Activated naive CD8-positive, alpha-beta T cell treated with anti-CD3 and anti-CD28 coated beads for 36 hours (primary cell): ENCODE measurements at regions not wholly inside any gene's neighbourhood (a gene's known extent, or its start where the extent isn't known, plus 50 kb on each side); places are given as distances from the start of the nearest gene placed in this dataset.

ENCODE experiments used
- DNase-seq: peaks from one replicate; pipeline ENCODE4 v3.0.0; 2021
- H3K27ac Mint-ChIP-seq: one replicate; pipeline ENCODE4 v1.8.0; 2022; ENCODE audit warnings: mild to moderate bottlenecking, moderate library complexity, mixed read lengths
- H3K27me3 Mint-ChIP-seq: one replicate; pipeline ENCODE4 v1.8.0; 2022; ENCODE audit warnings: mild to moderate bottlenecking, mixed read lengths
- H3K36me3 Mint-ChIP-seq: one replicate; pipeline ENCODE4 v1.8.0; 2021; ENCODE audit warnings: mild to moderate bottlenecking, mixed read lengths
- H3K4me1 Mint-ChIP-seq: one replicate; pipeline ENCODE4 v1.8.0; 2021; ENCODE audit warnings: mixed read lengths
- H3K4me3 Mint-ChIP-seq: one replicate; pipeline ENCODE4 v1.8.0; 2022; ENCODE audit warnings: mild to moderate bottlenecking, moderate library complexity, mixed read lengths
- H3K9me3 Mint-ChIP-seq: one replicate; pipeline ENCODE4 v1.8.0; 2022; ENCODE audit warnings: mixed read lengths

GRCh38 chr22:49637255-49637760 is 190.4 kb downstream of the BRD1 start:
- DNase-seq: no peak
- Mint-ChIP-seq H3K27ac (no peak overlapping the region), H3K36me3 (no peaks in the 10 kb centered on the region), H3K4me3 (no peak overlapping the region), H3K9me3 (no peaks in the 10 kb centered on the region), H3K27me3 (no peaks in the 10 kb centered on the region), H3K4me1 (no peaks in the 10 kb centered on the region)

DNA sequence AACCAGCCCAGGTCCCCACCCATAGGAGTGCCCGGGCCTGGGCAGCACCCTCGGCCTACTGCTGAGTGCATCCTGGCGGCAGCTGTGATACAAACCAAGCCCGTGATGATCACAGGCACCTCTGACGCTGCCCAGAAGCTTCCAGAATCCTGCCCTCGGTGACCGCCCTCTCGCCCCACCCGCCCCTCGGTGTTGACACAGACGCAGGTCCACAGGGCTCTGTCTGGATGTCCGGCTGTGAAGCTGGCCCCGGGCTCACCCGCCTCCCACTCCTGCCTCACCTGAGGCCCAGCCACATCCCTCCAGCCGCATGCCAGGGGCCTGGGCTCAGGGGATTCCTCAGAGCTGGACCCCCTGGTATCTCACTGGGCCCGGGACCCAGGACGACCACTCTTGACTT is 191.0 kb downstream of the BRD1 start:
- no peak overlapping the region for H3K4me3 Mint-ChIP-seq
- no peaks in the 10 kb centered on the region for H3K27me3 Mint-ChIP-seq
- no peak overlapping the region for H3K27ac Mint-ChIP-seq
- H3K9me3 Mint-ChIP-seq: no peaks in the 10 kb centered on the region
- H3K4me1 Mint-ChIP-seq: no peaks in the 10 kb centered on the region
- DNase-seq: no peak
- no peaks in the 10 kb centered on the region for H3K36me3 Mint-ChIP-seq

DNA sequence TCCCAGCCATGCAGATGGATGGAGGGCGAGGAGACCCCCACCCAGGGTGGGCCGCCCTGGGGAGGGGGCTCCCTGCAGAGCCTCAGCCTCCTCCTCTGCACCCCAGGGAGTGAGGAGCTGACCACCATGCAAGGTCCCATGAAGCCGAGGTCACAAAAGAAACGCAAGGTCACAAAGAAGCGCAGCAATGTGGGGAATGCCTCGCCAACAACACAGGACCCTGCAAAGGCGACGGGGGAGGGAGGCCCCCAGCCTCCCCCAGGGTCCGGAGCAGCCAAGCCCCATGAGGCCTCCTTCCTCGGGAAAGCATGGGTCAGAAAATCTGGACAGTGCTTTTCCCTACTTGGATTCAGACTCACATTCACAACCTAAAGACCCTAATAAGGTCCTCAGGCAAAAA is 191.5 kb downstream of the BRD1 start:
- no peaks in the 10 kb centered on the region for H3K36me3 Mint-ChIP-seq
- no peak overlapping the region for H3K27ac Mint-ChIP-seq
- no peaks in the 10 kb centered on the region for H3K27me3 Mint-ChIP-seq
- H3K9me3 Mint-ChIP-seq: no peaks in the 10 kb centered on the region
- H3K4me1 Mint-ChIP-seq: no peaks in the 10 kb centered on the region
- DNase-seq: no peak
- no peak overlapping the region for H3K4me3 Mint-ChIP-seq

- no peaks in the 10 kb centered on the region for H3K4me1 Mint-ChIP-seq
- no peaks in the 10 kb centered on the region for H3K9me3 Mint-ChIP-seq
- H3K27me3 Mint-ChIP-seq: no peaks in the 10 kb centered on the region
- H3K4me3 Mint-ChIP-seq: no peak overlapping the region
- H3K36me3 Mint-ChIP-seq: peaks cover 2% of the 10 kb centered on the region
- DNase-seq: no peak
- H3K27ac Mint-ChIP-seq: no peak overlapping the region
These were observed 193.5 kb downstream of the BRD1 start for GRCh38 chr22:49634006-49634772.

DNA sequence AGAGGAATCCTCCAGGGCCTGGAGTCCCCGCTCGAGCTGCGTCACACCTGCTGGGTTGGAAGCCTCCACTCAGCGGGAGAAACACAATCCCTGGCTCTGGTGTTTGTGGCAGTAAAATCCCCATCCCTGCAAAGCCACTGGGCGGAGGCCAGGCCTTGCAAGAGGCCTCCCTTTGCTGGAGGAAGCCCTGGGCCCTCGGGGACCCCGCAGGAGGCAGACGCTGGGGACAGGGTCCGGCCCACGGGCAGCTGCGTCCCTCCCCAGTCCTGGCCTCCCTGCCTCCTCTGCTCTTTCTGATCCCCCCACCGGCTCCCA is 194.7 kb downstream of the BRD1 start:
- H3K4me1 Mint-ChIP-seq: no peaks in the 10 kb centered on the region
- no peak for DNase-seq
- no peaks in the 10 kb centered on the region for H3K9me3 Mint-ChIP-seq
- H3K4me3 Mint-ChIP-seq: no peak overlapping the region
- H3K27me3 Mint-ChIP-seq: no peaks in the 10 kb centered on the region
- peaks cover 3% of the 10 kb centered on the region for H3K36me3 Mint-ChIP-seq
- H3K27ac Mint-ChIP-seq: no peak overlapping the region

DNA sequence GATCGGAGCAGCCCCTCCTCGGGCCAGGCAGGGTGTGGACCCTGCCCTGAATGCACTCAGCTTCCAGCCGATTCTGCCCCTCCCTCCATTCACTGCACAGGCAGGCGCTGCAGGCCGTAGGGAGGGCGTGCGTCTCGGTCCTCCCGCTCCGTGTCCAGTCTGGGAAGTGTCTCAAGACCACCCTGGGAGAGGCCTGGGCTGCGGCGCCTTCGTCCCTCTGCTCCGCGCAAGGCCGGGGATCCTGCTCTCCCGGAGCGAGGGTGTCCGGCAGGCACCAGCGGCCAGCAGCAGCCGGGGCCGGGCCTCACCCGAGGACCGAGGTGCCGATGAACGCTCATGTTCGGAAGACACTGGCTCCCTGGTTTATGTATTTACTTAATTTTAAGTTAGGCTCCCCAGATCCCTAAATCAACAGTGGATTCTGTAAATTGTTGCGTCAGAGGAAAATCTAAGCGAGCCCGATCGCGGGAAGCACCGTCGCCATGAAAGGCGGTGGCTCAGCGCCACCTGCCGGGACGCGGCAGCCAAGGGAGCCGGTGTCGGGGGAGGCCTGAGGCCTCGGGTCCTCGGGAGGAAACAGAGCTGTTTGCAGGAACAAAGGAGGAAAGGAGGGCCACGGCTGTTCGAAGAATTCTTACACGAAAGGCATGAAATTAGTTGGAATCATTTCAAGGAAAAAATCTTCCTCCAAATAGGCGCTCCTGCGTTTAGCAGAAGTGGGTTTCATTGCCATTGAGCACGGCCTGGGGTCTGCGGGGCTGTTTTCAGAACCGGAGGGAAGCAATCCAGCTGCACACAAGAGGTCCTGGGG is 195.3 kb downstream of the BRD1 start:
- Mint-ChIP-seq H3K36me3 (peaks cover 3% of the 10 kb centered on the region), H3K9me3 (no peaks in the 10 kb centered on the region), H3K4me1 (no peaks in the 10 kb centered on the region), H3K27me3 (no peaks in the 10 kb centered on the region), H3K4me3 (no peak overlapping the region), H3K27ac (no peak overlapping the region)
- DNase-seq: peak; percentile 30

DNA sequence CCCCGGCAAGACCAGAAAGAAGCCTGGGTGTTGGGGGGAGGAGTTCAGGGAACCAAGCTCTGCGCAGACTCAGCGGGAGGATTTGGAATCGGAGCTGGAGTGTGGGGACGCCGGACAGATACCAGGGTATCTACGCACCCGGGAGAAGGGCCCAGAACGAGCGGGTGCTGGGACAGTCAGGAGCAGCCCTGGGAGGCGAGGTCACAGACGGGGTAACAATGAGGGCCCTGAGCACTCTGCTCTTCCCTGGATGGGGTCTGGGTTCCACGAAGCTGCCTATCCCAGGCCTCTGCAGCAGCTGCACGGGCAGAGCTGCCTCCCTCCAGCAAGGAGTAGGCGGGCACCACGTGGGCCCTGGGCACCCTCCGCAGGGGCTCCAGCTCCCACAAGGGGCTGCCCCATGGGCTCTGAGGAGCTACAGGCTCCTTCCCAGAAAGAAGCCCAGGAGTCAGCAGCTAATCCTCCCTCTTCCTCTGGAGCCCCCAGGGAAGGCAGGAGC is 197.2 kb downstream of the BRD1 start:
- Mint-ChIP-seq H3K36me3 (peaks cover 3% of the 10 kb centered on the region), H3K27ac (no peak overlapping the region), H3K4me3 (no peak overlapping the region), H3K9me3 (no peaks in the 10 kb centered on the region), H3K27me3 (no peaks in the 10 kb centered on the region), H3K4me1 (peaks cover 3% of the 10 kb centered on the region)
- no peak for DNase-seq

DNA sequence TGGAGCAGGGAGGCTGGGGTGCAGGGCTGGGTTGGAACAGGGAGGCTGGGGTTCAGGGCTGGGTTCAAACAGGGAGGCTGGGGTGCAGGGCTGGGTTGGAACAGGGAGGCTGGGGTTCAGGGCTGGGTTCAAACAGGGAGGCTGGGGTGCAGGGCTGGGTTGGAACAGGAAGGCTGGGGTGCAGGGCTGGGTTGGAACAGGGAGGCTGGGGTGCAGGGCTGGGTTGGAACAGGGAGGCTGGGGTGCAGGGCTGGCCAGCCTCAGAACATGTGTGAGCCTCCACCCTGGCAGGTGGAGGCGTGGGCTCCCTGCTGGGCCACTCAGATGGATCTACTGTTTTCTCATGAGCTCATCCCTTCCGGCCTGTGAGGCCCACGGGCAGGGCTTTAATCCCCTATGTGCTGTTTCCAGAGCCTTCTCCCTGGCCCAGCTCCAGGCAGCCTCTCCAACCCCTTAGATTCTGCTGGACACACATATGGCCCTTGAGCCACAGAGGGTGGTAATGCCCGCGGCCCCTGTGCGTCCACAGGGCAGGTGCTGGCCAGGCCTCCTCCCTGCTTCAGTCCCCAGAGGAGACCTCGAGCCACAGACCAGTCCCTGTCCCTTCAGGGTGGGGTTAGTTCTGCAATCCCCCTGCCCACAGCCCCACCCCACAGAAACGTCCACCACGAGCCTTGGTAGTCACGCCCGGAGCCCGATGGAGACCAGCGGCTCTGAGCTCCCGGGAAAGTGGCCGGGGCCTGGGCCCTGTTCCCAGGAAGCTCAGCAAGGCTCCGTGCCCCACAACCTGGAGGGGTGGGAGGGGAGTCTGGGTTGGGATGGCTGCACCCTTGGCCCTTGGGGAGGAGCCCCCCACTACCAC is 197.9 kb downstream of the BRD1 start:
- Mint-ChIP-seq H3K27ac (no peak overlapping the region), H3K9me3 (no peaks in the 10 kb centered on the region), H3K4me3 (no peak overlapping the region), H3K4me1 (peaks cover 3% of the 10 kb centered on the region), H3K36me3 (peaks cover 3% of the 10 kb centered on the region), H3K27me3 (no peaks in the 10 kb centered on the region)
- DNase-seq: no peak

- H3K36me3 Mint-ChIP-seq: peaks cover 3% of the 10 kb centered on the region
- H3K27ac Mint-ChIP-seq: no peak overlapping the region
- DNase-seq: no peak
- no peak overlapping the region for H3K4me3 Mint-ChIP-seq
- H3K27me3 Mint-ChIP-seq: no peaks in the 10 kb centered on the region
- H3K4me1 Mint-ChIP-seq: peaks cover 3% of the 10 kb centered on the region
- H3K9me3 Mint-ChIP-seq: no peaks in the 10 kb centered on the region
These were observed 198.5 kb downstream of the BRD1 start for GRCh38 chr22:49629261-49629570.

DNA sequence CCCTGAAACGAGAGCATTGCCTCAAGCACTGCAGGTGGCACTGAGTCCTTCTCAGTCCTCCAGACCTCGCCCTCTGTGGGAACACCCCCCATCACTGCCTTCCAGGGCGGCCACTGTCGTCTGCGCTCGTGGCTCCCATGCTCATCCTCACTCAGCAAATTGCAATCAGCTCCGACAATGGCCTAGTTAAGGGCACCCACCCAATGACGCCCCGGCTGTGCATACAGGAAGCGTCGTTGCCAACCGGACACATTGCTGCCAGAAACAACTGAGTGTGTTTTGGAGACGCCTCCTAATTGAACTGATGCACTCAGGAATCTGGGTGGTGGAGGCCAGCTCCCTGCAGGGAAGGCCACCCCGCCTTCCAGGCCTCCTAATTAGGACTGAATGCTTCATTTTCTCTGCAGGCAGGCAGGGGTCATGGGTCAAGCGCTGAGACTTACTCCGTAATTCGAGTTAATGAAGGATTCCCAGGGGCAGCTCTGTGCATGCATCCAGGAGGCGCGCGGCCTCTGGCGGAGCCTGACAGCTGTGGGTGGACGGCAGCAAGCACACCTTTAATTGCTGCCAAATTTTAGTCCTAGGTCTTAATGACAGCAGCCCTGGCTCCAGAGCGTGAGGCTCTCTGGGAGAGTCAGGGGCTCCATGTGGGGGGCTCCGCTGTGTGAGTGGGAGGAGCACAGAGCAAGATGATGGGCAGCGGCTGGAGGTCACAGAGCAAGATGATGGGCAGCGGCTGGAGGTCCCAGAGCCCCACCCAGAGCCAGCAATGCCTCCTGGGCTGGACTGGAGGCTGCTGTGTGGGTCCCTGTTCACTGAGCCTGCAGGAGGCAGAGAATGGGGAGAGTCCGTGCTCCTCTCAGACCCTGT is 199.0 kb downstream of the BRD1 start:
- Mint-ChIP-seq H3K4me1 (peaks cover 3% of the 10 kb centered on the region), H3K27me3 (no peaks in the 10 kb centered on the region), H3K36me3 (peaks cover 3% of the 10 kb centered on the region), H3K27ac (no peak overlapping the region), H3K4me3 (no peak overlapping the region), H3K9me3 (no peaks in the 10 kb centered on the region)
- no peak for DNase-seq

DNA sequence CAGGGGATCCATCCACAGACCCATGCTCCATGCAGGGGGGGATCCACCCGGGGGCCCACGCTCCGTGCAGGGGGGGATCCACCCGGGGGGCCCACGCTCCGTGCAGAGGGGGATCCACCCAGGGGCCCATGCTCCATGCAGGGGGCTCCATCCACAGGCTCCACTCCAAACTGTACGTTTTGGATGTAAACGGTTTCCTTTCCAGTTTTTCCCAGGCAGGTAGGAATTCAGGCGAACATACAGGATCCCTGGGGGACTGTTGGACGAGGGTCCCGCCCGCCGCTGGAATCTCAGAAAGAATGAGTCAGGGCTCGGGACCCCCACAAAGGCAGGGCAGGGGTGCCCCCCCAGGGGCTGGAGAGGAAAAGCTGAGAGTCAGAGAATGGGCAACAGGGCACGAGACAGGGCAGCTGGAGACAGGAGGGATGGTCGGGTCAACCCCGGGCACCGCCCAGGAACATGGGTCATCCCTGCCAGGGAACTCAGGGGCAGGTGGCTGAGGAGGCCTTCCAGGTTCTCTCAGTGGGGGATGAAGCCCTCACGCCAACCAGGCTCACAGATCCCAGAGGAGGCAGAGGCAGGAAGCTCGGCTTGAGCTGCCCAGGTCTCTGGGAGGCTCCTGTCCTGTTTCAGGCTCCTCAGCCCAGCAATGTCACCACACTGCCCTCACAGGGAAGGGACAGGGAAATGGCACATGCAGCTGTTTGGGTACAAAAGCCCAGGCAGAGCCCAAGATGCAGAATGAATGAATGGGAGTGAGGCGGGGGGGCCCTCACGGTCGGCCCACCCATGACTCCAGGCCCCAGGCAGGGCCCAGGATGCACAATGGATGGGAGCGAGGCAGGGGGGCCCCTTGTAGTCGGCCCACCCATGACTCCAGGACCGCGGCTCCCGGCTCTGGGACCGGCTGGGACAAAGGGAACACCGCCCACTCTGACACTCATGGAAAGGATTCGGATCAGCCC is 200.2 kb downstream of the BRD1 start:
- Mint-ChIP-seq H3K9me3 (no peaks in the 10 kb centered on the region), H3K27me3 (no peaks in the 10 kb centered on the region), H3K27ac (no peak overlapping the region), H3K4me1 (peaks cover 3% of the 10 kb centered on the region), H3K36me3 (peaks cover 3% of the 10 kb centered on the region), H3K4me3 (no peak overlapping the region)
- no peak for DNase-seq

GRCh38 chr22:49626361-49627216 is 201.1 kb downstream of the BRD1 start:
- no peaks in the 10 kb centered on the region for H3K9me3 Mint-ChIP-seq
- H3K4me1 Mint-ChIP-seq: peaks cover 3% of the 10 kb centered on the region
- no peak overlapping the region for H3K4me3 Mint-ChIP-seq
- no peaks in the 10 kb centered on the region for H3K27me3 Mint-ChIP-seq
- no peak overlapping the region for H3K27ac Mint-ChIP-seq
- DNase-seq: no peak
- peaks cover 3% of the 10 kb centered on the region for H3K36me3 Mint-ChIP-seq
